HUES64 (cell line): ENCODE measurements at regions not wholly inside any gene's neighbourhood (a gene's known extent, or its start where the extent isn't known, plus 50 kb on each side); places are given as distances from the start of the nearest gene placed in this dataset.

Experiments used
- H3K27ac ChIP-seq: 2 replicates; pipeline ENCODE4 v1.7.0; 2013; ENCODE audit warnings: low read depth, low read length, inconsistent platforms
- H3K27me3 ChIP-seq: 2 replicates; pipeline ENCODE4 v1.6.1; 2013; ENCODE audit warnings: mild to moderate bottlenecking, low read length; ENCODE audit not compliant: insufficient read depth
- H3K36me3 ChIP-seq: 2 replicates; pipeline ENCODE4 v1.6.1; 2013; ENCODE audit warnings: mild to moderate bottlenecking, low read length; ENCODE audit not compliant: insufficient read depth
- H3K4me1 ChIP-seq: 2 replicates; pipeline ENCODE4 v1.6.1; 2013; ENCODE audit warnings: mild to moderate bottlenecking, low read length, moderate library complexity; ENCODE audit not compliant: insufficient read depth
- H3K4me3 ChIP-seq: 2 replicates; pipeline ENCODE4 v1.5.1; 2013; ENCODE audit warnings: mild to moderate bottlenecking, low read length, moderate library complexity
- H3K9ac ChIP-seq: 2 replicates; pipeline ENCODE4 v1.6.1; 2013; ENCODE audit warnings: mild to moderate bottlenecking, low read depth, low read length
- H3K9me3 ChIP-seq: 2 replicates; pipeline ENCODE4 v1.6.1; 2013; ENCODE audit warnings: low read depth, low read length; ENCODE audit not compliant: insufficient read depth
- WGBS: fragments of 150-250, 120-280 bp; methylation state at CpG from one replicate; pipeline ENCODE4 v1.1.7; 2013; ENCODE audit warnings: missing lambda C conversion rate; 5-methylcytosine and 5-hydroxymethylcytosine counted together

- no peak overlapping the region for H3K27ac ChIP-seq
- H3K9ac ChIP-seq, result no peak overlapping the region
- H3K9me3 ChIP-seq, result no peaks in the 10 kb centered on the region
- H3K4me3 ChIP-seq, result no peak overlapping the region
- WGBS, result 74% methylated on average over 2 of the region's 2 CpGs
- H3K36me3 ChIP-seq, result no peaks in the 10 kb centered on the region
- no peaks in the 10 kb centered on the region for H3K4me1 ChIP-seq
- H3K27me3 ChIP-seq, result no peaks in the 10 kb centered on the region
Measured at GRCh38 chr12:74317078-74317601, 220.5 kb upstream of the ATXN7L3B start.

GRCh38 chr12:74317741-74318140 lies 219.9 kb upstream of the ATXN7L3B start:
- 88% methylated on average over 1 of the region's 1 CpG for WGBS
- no peak overlapping the region for H3K9ac ChIP-seq
- no peaks in the 10 kb centered on the region for H3K27me3 ChIP-seq
- no peak overlapping the region for H3K27ac ChIP-seq
- no peak overlapping the region for H3K4me3 ChIP-seq
- H3K36me3 ChIP-seq, result no peaks in the 10 kb centered on the region
- no peaks in the 10 kb centered on the region for H3K4me1 ChIP-seq
- no peaks in the 10 kb centered on the region for H3K9me3 ChIP-seq

- Histone ChIP-seq H3K27me3 (no peaks in the 10 kb centered on the region), H3K27ac (no peak overlapping the region), H3K9me3 (no peaks in the 10 kb centered on the region), H3K4me3 (no peak overlapping the region), H3K4me1 (no peaks in the 10 kb centered on the region), H3K36me3 (no peaks in the 10 kb centered on the region), H3K9ac (no peak overlapping the region)
- 92% methylated on average over 5 of the region's 5 CpGs for WGBS
Measured at GRCh38 chr12:74319886-74320285, 217.7 kb upstream of the ATXN7L3B start.

- 92% methylated on average over 6 of the region's 6 CpGs for WGBS
- Histone ChIP-seq H3K27me3 (no peaks in the 10 kb centered on the region), H3K27ac (no peak overlapping the region), H3K4me3 (no peak overlapping the region), H3K9ac (no peak overlapping the region), H3K9me3 (no peaks in the 10 kb centered on the region), H3K4me1 (no peaks in the 10 kb centered on the region), H3K36me3 (no peaks in the 10 kb centered on the region)
Measured at GRCh38 chr12:74321381-74321780, 216.3 kb upstream of the ATXN7L3B start.

GRCh38 chr12:74322792-74323191 lies 214.8 kb upstream of the ATXN7L3B start:
- no peaks in the 10 kb centered on the region for H3K9me3 ChIP-seq
- WGBS, result 80% methylated on average over 1 of the region's 2 CpGs

GRCh38 chr12:74328623-74329022 lies 209.0 kb upstream of the ATXN7L3B start:
- WGBS, result 94% methylated on average over 2 of the region's 2 CpGs
- H3K27me3 ChIP-seq, result no peaks in the 10 kb centered on the region
- no peaks in the 10 kb centered on the region; the same call in 1 of the 2 replicates for H3K4me1 ChIP-seq
- no peak overlapping the region for H3K27ac ChIP-seq
- no peak overlapping the region for H3K9ac ChIP-seq
- no peaks in the 10 kb centered on the region for H3K36me3 ChIP-seq
- no peaks in the 10 kb centered on the region for H3K9me3 ChIP-seq
- H3K4me3 ChIP-seq, result no peak overlapping the region

More at GRCh38 chr12:74322792-74323191, 214.8 kb upstream of the ATXN7L3B start:
- H3K36me3 ChIP-seq, result no peaks in the 10 kb centered on the region
- H3K9ac ChIP-seq, result no peak overlapping the region
- H3K4me1 ChIP-seq, result no peaks in the 10 kb centered on the region
- no peak overlapping the region for H3K4me3 ChIP-seq
- no peaks in the 10 kb centered on the region for H3K27me3 ChIP-seq
- no peak overlapping the region for H3K27ac ChIP-seq

- Histone ChIP-seq H3K27me3 (no peaks in the 10 kb centered on the region), H3K9ac (no peak overlapping the region), H3K4me3 (no peak overlapping the region), H3K4me1 (peaks cover 8% of the 10 kb centered on the region; the same call in 1 of the 2 replicates), H3K27ac (no peak overlapping the region), H3K36me3 (no peaks in the 10 kb centered on the region), H3K9me3 (no peaks in the 10 kb centered on the region)
Measured at GRCh38 chr12:74334780-74335179, 202.9 kb upstream of the ATXN7L3B start.

GRCh38 chr12:74337951-74338350 lies 199.7 kb upstream of the ATXN7L3B start:
- Histone ChIP-seq H3K9ac (no peak overlapping the region), H3K27me3 (no peaks in the 10 kb centered on the region), H3K36me3 (no peaks in the 10 kb centered on the region), H3K4me1 (peaks cover 8% of the 10 kb centered on the region; the same call in 1 of the 2 replicates), H3K27ac (no peak overlapping the region), H3K4me3 (no peak overlapping the region), H3K9me3 (no peaks in the 10 kb centered on the region)
- no CpG with 5 or more reads among the region's 1 CpG for WGBS

- Histone ChIP-seq H3K27me3 (no peaks in the 10 kb centered on the region), H3K9ac (no peak overlapping the region), H3K4me1 (peaks cover 8% of the 10 kb centered on the region; the same call in 1 of the 2 replicates), H3K9me3 (no peaks in the 10 kb centered on the region), H3K4me3 (no peak overlapping the region), H3K36me3 (no peaks in the 10 kb centered on the region), H3K27ac (no peak overlapping the region)
- WGBS, result 71% methylated on average over 2 of the region's 2 CpGs
Measured at GRCh38 chr12:74339211-74339610, 198.4 kb upstream of the ATXN7L3B start.

GRCh38 chr12:74349925-74350324 lies 187.7 kb upstream of the ATXN7L3B start:
- 93% methylated on average over 3 of the region's 3 CpGs for WGBS
- no peak overlapping the region for H3K27ac ChIP-seq
- no peak overlapping the region for H3K4me3 ChIP-seq
- H3K27me3 ChIP-seq, result no peaks in the 10 kb centered on the region
- H3K36me3 ChIP-seq, result no peaks in the 10 kb centered on the region
- no peaks in the 10 kb centered on the region for H3K4me1 ChIP-seq
- no peaks in the 10 kb centered on the region for H3K9me3 ChIP-seq
- no peak overlapping the region for H3K9ac ChIP-seq

- Histone ChIP-seq H3K9me3 (no peaks in the 10 kb centered on the region), H3K27me3 (no peaks in the 10 kb centered on the region), H3K27ac (no peak overlapping the region), H3K9ac (no peak overlapping the region), H3K4me1 (no peaks in the 10 kb centered on the region), H3K36me3 (no peaks in the 10 kb centered on the region), H3K4me3 (no peak overlapping the region)
- WGBS, result 95% methylated on average over 6 of the region's 6 CpGs
Measured at GRCh38 chr12:74365178-74365964, 172.3 kb upstream of the ATXN7L3B start.
